ENCODE measurements at regions not wholly inside any gene's neighbourhood (a gene's known extent, or its start where the extent isn't known, plus 50 kb on each side); places are given as distances from the start of the nearest gene placed in this dataset.

- Histone ChIP-seq H4K20me1 (ENCODE audit: insufficient read depth, low read length) (no peaks in the 10 kb centered on the region), H3K4me2 (replicated peaks; ENCODE audit: extremely low read depth, low read length, poor library complexity, severe bottlenecking) (no peak overlapping the region)
- WGBS (ENCODE audit: insufficient coverage), result no CpG with 5 or more reads among the region's 1 CpG
Observed at GRCh38 chr2:187853381-187853791, 299.2 kb upstream of the TFPI start.

GRCh38 chr2:187854801-187855200 is 300.6 kb upstream of the TFPI start:
- Histone ChIP-seq H3K4me2 (replicated peaks; ENCODE audit: extremely low read depth, low read length, poor library complexity, severe bottlenecking) (no peak overlapping the region), H4K20me1 (ENCODE audit: insufficient read depth, low read length) (no peaks in the 10 kb centered on the region), H3K9ac (ENCODE audit: insufficient read depth, low read length, poor library complexity, severe bottlenecking) (no peak overlapping the region), H3K9me3 (replicated peaks in 1 of 2; ENCODE audit: control insufficient read depth in 1 of 2, insufficient read depth in 1 of 2, low read length in 2 of 2) (no peaks in the 10 kb centered on the region), H3K4me3 (replicated peaks in 1 of 3; ENCODE audit: low read depth in 2 of 3, low read length in 3 of 3) (no peak overlapping the region), H3K4me1 (ENCODE audit: control insufficient read depth in 1 of 2, insufficient read depth in 2 of 2, low read length in 2 of 2) (no peaks in the 10 kb centered on the region), H3K36me3 (replicated peaks in 1 of 2; ENCODE audit: control insufficient read depth in 1 of 2, insufficient read depth in 2 of 2, low read length in 2 of 2) (no peaks in the 10 kb centered on the region), H3K79me2 (ENCODE audit: insufficient read depth, low read length) (no peaks in the 10 kb centered on the region), H3K27ac (ENCODE audit: low read depth in 1 of 2, low read length in 2 of 2) (no peak overlapping the region), H2AFZ (ENCODE audit: insufficient read depth, low read depth, low read length, poor library complexity, severe bottlenecking) (no peak overlapping the region), H3K27me3 (ENCODE audit: control insufficient read depth in 2 of 2, insufficient read depth in 2 of 2, low read length in 2 of 2) (no peaks in the 10 kb centered on the region)
- DNase-seq, result no peak
- H3K36me3 Mint-ChIP-seq, result no peaks in the 10 kb centered on the region
- H3K4me3 Mint-ChIP-seq, result no peak overlapping the region
- no peaks in the 10 kb centered on the region for H3K4me1 Mint-ChIP-seq
- intact Hi-C loops (cut with micrococcal nuclease), result no loop called here
- no peak for TF ChIP-seq CTCF (IDR thresholded peaks at IDR 0.05)
- H3K9me3 Mint-ChIP-seq, result peaks cover 0 to 3% (median 0%) of the 10 kb centered on the region in 7 donors
- no peak overlapping the region for H3K27ac Mint-ChIP-seq
- H3K27me3 Mint-ChIP-seq (ENCODE audit: low read depth in 3 of 3), result no peaks in the 10 kb centered on the region

More at GRCh38 chr2:187853381-187853791, 299.2 kb upstream of the TFPI start:
- no peak overlapping the region for H2AFZ ChIP-seq (ENCODE audit: insufficient read depth, low read depth, low read length, poor library complexity, severe bottlenecking)
- H3K27ac ChIP-seq (ENCODE audit: low read depth in 1 of 2, low read length in 2 of 2), result no peak overlapping the region
- H3K79me2 ChIP-seq (ENCODE audit: insufficient read depth, low read length), result no peaks in the 10 kb centered on the region
- no peaks in the 10 kb centered on the region for H3K4me1 ChIP-seq (ENCODE audit: control insufficient read depth in 1 of 2, insufficient read depth in 2 of 2, low read length in 2 of 2)
- H3K36me3 ChIP-seq (replicated peaks in 1 of 2; ENCODE audit: control insufficient read depth in 1 of 2, insufficient read depth in 2 of 2, low read length in 2 of 2), result no peaks in the 10 kb centered on the region
- no peak for DNase-seq
- Mint-ChIP-seq H3K9me3 (peaks cover 0 to 3% (median 0%) of the 10 kb centered on the region in 7 donors), H3K36me3 (no peaks in the 10 kb centered on the region), H3K27ac (no peak overlapping the region), H3K27me3 (ENCODE audit: low read depth in 3 of 3) (no peaks in the 10 kb centered on the region), H3K4me3 (no peak overlapping the region), H3K4me1 (no peaks in the 10 kb centered on the region)
- no peaks in the 10 kb centered on the region for H3K9me3 ChIP-seq (replicated peaks in 1 of 2; ENCODE audit: control insufficient read depth in 1 of 2, insufficient read depth in 1 of 2, low read length in 2 of 2)
- intact Hi-C loops (cut with micrococcal nuclease), result no loop called here
- no peak for TF ChIP-seq CTCF (IDR thresholded peaks at IDR 0.05)
- no peaks in the 10 kb centered on the region for H3K27me3 ChIP-seq (ENCODE audit: control insufficient read depth in 2 of 2, insufficient read depth in 2 of 2, low read length in 2 of 2)
- no peak overlapping the region for H3K9ac ChIP-seq (ENCODE audit: insufficient read depth, low read length, poor library complexity, severe bottlenecking)
- no peak overlapping the region for H3K4me3 ChIP-seq (replicated peaks in 1 of 3; ENCODE audit: low read depth in 2 of 3, low read length in 3 of 3)

Data from CD14-positive monocyte (primary cell).